Choroid plexus epithelial cell (primary cell): ENCODE measurements at regions not wholly inside any gene's neighbourhood (a gene's known extent, or its start where the extent isn't known, plus 50 kb on each side); places are given as distances from the start of the nearest gene placed in this dataset.
"Not testable (repeated sequence)": the region's sequence is repeated elsewhere in the genome, so short reads cannot be mapped to it uniquely, and the experiment has no call there.

Experiments
- DNase-seq: peaks from one replicate; pipeline ENCODE4 v3.0.0-alpha.2; 2010; ENCODE audit warnings: low read depth
- H3K4me3 ChIP-seq: 2 replicates; pipeline ENCODE4 v1.5.1; 2011; ENCODE audit warnings: low read depth, mild to moderate bottlenecking, control low read depth, low read length, moderate library complexity
- TF ChIP-seq, protein P1 (sequence below): conservative IDR thresholded peaks from 2 replicates; pipeline ENCODE4 v1.5.1; 2011; ENCODE audit warnings: low read depth, mild to moderate bottlenecking, control low read depth, inconsistent platforms, low read length, moderate library complexity

DNA sequence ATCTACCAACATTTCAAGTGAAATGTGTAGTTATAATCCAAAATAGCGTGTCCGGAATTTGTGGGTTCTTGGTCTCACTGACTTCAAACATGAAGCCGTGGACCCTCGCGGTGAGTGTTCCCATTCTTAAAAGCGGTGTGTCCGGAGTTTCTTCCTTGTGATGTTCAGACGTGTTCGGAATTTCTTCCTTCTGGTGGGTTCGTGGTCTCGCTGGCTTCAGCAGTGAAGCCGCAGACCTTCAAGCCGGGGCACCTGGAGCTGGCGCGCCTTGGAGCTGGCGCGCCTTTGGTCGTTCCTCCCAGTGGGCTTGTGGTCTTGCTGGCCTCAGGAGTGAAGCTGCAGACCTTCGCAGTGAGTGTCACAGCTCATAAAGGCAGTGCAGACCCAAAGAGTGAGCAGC, 291.5 kb upstream of the EYS start:
- H3K4me3 ChIP-seq, result no peak overlapping the region
- TF ChIP-seq, protein P1, sequence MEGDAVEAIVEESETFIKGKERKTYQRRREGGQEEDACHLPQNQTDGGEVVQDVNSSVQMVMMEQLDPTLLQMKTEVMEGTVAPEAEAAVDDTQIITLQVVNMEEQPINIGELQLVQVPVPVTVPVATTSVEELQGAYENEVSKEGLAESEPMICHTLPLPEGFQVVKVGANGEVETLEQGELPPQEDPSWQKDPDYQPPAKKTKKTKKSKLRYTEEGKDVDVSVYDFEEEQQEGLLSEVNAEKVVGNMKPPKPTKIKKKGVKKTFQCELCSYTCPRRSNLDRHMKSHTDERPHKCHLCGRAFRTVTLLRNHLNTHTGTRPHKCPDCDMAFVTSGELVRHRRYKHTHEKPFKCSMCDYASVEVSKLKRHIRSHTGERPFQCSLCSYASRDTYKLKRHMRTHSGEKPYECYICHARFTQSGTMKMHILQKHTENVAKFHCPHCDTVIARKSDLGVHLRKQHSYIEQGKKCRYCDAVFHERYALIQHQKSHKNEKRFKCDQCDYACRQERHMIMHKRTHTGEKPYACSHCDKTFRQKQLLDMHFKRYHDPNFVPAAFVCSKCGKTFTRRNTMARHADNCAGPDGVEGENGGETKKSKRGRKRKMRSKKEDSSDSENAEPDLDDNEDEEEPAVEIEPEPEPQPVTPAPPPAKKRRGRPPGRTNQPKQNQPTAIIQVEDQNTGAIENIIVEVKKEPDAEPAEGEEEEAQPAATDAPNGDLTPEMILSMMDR, result no peak
- no peak for DNase-seq

DNA sequence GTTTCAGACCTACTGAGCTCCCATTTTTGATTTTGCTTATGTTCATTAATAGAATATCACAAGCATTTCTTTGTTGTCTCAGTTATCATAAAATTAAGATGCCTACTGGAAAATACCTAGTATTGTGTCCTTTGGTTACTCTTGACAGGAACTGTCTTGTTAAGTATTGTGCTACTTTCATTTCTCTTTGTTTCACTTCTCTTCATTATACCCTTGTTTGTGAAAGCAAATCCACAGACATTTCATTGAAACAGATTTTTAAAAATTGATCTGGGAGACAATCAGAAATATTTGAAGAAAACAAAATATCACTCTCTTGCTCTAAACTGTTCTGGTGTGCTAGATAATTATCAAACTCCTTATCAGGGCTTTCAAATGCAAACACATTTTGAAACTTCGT, 290.5 kb upstream of the EYS start:
- TF ChIP-seq, protein P1, result no peak
- no peak for DNase-seq
- H3K4me3 ChIP-seq, result no peak overlapping the region

DNA sequence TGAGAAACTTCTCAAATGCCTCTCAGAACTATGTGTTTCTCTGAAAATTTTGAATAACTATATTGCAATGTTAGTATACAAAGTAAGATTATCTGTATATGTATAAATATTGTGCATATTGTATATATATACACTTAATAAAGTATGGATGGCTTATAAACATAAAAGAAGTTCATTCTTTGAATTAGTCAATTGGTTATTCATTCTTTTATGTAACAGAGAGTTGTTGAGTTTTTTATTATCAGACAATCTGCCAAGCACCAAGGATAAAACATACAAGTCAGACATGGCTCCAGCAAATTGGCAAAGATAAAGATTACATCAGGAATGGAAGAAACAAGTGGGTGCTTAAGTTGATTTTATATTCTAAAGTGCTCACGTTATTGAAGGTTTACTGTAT, 289.1 kb upstream of the EYS start:
- TF ChIP-seq, protein P1, result no peak

DNA sequence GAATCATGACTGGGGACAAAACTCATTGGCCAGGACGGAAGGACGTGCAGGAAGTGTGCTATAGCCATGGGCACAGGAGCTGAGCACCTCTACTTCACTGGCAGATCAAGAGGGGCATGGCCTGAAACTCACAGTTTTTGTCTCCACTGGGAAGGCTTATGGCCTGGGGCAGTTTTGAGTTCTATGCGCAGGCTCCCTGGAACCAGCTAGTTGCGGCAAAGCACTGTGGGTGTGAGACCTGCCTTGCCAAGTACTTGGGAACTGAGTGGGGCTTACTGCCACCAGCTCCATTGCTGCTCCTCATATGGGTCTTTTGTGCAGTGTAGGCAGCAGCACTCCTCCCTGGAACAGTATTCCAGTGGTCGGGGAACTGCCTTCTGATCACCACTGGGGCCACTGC, 282.6 kb upstream of the EYS start:
- no peak overlapping the region for H3K4me3 ChIP-seq
- TF ChIP-seq, protein P1, result no peak
- no peak for DNase-seq

More for the DNA sequence above, 289.1 kb upstream of the EYS start:
- no peak for DNase-seq
- no peak overlapping the region for H3K4me3 ChIP-seq

DNA sequence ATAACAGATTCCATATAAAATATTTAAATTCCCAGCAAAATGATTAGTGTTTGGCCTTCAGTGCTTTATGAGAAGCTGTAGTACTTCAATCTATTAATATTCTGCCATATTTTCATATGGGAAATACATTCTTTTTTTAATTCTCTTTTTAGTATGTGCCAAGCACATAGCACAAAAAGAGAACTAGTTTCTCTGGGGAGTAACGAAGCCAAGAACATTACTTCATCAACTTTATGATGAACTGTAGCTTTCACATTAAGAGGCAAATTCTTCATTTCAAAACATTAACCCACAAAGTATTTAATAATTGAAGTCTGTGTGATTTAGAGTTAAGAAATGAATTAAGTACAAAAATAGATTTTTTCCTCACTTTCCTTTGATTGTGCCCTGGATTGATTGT, 281.0 kb upstream of the EYS start:
- no peak overlapping the region for H3K4me3 ChIP-seq
- TF ChIP-seq, protein P1, result no peak
- no peak for DNase-seq

DNA sequence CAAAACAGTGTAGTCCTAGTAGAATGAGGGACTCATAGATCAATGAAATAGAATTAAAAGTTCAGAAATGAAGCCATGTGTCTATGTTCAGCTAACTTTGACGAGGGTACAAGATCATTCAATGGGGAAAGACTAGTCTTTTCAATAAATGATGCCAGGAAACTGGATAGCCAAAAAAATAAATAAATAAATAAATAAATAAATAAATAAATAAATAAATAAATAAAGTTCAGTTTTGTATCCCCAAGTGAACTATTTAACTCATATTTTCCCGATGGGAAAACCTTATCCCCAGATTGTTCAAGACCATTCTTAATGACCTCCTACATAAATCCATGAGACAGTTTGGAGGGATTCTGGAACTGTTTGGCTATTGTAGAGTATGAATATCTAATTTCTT, 277.1 kb upstream of the EYS start:
- TF ChIP-seq, protein P1, result no peak
- H3K4me3 ChIP-seq, result no peak overlapping the region
- DNase-seq, result no peak

DNA sequence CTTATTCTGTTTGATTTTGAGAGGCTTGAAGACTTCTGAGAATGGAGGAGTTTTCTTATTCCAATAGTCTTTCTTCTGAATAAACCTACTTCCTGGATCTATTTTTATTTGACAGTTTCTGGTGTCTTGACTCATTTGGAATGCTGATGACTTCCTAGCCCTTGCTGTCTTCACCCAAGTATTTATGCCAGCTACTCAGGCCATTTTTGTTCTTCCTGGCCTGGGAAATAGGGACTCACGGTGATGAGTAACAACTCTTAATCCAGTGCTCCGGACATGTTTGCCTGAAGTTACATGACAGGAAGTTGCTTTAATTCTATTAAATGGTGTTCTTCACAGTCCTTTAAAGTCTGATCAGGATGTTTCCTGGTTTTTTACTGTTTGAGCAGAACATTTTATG, 272.1 kb upstream of the EYS start:
- no peak overlapping the region for H3K4me3 ChIP-seq
- DNase-seq, result no peak
- TF ChIP-seq, protein P1, result no peak

DNA sequence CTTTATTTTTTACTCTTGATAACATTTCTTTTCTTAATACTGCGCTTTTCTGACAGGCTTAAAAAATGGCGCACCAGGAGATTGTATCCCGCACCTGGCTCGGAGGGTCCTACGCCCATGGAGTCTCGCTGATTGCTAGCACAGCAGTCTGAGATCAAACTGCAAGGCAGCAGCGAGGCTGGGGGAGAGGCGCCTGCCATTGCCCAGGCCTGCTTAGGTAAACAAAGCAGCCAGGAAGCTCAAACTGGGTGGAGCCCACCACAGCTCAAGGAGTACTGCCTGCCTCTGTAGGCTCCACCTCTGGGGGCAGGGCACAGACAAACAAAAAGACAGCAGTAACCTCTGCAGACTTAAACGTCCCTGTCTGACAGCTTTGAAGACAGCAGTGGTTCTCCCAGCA, 264.2 kb upstream of the EYS start:
- H3K4me3 ChIP-seq, DNase-seq: not testable (repeated sequence)
